Head of caudate nucleus (tissue), 42 donors: ENCODE measurements at regions not wholly inside any gene's neighbourhood (a gene's known extent, or its start where the extent isn't known, plus 50 kb on each side); places are given as distances from the start of the nearest gene placed in this dataset.

ENCODE experiments used
- DNase-seq, 42 donors: peaks; one replicate each; pipeline versions ENCODE4 v3.0.0 to v3.0.0-alpha.2; 2020 to 2021; ENCODE audit warnings: mixed read lengths in 7 of 42
- intact Hi-C: fragments of 100-400 bp; cut with DNase I; formaldehyde crosslinking; loops from one replicate; pipeline ENCODE4 v1.15.0; 2022

- DNase-seq = peak in 2 of 42 donors; percentile 7 to 18
- intact Hi-C loops = no loop called here
These were observed 369.8 kb downstream of the DIPK2A start for GRCh38 chr3:144341471-144341870.

DNA sequence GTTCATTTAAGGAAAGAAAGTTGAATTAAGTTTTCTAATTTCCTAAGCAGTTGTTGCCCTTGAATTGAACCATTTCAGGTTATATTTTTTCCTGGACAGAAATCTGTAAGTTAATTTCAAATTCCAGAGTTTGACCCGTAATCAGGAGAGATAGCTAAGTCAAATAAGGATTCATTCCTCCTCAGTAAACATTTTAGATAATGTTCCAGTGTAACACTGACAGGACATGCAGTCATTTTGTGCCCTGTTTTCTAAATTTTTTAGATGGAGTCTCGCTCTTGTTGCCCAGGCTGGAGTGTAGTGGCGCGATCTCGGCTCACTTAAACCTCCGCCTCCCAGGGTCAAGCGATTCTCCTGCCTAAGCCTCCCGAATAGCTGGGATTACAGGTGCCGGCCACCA lies 371.7 kb downstream of the DIPK2A start:
- intact Hi-C loops = no loop called here
- DNase-seq = no peak

DNA sequence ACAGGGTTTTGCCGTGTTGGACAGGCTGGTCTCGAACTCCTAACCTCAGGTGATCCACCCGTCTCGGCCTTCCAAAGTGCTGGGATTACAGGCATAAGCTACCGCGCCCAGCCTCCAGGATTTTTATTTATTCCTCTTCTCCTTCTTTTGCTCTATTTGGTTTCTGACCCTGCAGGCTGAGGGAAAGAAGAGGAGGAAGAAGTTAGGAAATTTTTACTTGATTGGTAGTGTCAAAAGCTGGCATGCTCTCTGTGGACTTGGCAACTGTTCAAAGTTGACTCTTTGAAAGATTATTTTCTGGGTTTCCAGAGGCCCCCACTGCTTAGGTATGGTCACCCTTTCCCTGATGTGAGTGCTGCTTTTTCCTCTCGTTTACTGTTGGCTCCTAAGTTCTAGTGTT lies 372.2 kb downstream of the DIPK2A start:
- intact Hi-C loops = no loop called here
- DNase-seq = no peak

- no peak for DNase-seq
- intact Hi-C loops = no loop called here
These were observed 373.4 kb downstream of the DIPK2A start for GRCh38 chr3:144344925-144345548.

GRCh38 chr3:144350125-144350524 lies 378.5 kb downstream of the DIPK2A start:
- DNase-seq = no peak
- intact Hi-C loops = no loop called here

GRCh38 chr3:144351011-144351410 lies 379.4 kb downstream of the DIPK2A start:
- intact Hi-C loops = no loop called here
- DNase-seq = no peak

DNA sequence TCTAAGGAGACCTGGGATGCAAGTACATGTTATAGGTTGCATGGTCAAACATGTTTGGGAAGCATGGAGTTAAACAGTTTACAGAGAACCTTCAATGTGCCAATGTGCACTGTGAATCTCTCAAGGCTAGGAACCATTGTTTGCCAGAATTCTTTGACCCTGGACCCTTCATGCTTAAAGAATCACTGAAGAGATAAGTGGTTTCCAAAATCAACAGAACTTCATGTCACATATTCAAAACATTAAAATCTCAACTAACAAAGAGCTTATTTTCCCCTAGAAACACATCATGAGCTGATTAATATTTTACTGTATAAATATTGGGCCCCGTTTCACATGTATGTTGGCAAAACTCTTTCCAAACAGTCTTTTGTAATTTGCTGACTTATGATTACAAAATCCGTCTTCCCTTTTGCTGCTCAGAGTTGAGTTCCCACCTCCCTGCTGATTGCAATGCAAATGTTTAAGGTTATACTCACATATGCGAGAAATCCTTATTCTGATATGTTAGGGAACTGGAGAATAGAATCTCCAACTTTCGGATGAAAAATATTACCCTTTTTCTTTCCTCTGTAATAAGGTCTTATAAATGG lies 380.2 kb downstream of the DIPK2A start:
- intact Hi-C loops = no loop called here
- DNase-seq = no peak

- no peak for DNase-seq
- intact Hi-C loops = no loop called here
These were observed 386.6 kb downstream of the DIPK2A start for GRCh38 chr3:144358191-144358590.

- no peak for DNase-seq
- intact Hi-C loops = no loop called here
These were observed 389.4 kb downstream of the DIPK2A start for GRCh38 chr3:144361002-144361401.

DNA sequence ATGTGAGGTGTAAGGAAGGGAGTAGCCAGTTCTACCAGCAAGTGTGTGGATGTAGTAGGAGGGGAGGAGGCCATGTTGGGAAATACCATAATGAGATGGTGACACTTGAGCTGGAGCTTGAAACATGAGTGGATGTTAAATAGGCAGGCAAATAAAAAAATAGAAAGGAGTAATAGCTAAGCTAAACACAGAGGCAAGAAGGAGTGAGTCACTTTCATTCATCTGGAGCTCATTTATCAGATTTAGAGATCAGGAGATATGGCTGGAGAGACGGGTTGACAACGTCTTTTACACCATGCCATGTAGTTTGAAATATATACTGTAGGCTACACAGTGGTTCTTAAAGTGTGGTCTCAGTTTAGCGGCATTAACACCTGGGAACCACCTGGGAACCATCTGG lies 390.5 kb downstream of the DIPK2A start:
- DNase-seq = no peak

DNA sequence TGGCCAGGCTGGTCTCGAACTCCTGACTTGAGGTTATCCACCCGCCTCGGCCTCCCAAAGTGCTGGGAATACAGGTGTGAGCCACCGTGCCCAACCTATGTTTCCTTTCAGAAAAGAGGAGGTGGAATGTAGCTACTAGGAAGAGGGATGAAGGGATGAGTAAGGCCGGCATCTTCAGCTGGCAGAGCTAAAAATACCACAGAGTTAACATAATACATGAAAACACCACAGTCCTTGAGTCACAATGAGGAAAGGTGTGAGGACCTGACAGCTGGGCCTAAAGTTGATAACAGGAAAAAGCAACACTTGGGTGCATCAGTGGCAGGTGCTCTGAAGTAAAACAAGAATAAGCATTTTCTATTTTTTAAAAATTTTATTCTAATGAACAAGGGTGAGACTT lies 392.2 kb downstream of the DIPK2A start:
- DNase-seq = no peak
- intact Hi-C loops = no loop called here

More for the DNA sequence above, 390.5 kb downstream of the DIPK2A start:
- intact Hi-C loops = no loop called here

- intact Hi-C loops = no loop called here
- DNase-seq = no peak
These were observed 393.1 kb downstream of the DIPK2A start for GRCh38 chr3:144364737-144365136.

DNA sequence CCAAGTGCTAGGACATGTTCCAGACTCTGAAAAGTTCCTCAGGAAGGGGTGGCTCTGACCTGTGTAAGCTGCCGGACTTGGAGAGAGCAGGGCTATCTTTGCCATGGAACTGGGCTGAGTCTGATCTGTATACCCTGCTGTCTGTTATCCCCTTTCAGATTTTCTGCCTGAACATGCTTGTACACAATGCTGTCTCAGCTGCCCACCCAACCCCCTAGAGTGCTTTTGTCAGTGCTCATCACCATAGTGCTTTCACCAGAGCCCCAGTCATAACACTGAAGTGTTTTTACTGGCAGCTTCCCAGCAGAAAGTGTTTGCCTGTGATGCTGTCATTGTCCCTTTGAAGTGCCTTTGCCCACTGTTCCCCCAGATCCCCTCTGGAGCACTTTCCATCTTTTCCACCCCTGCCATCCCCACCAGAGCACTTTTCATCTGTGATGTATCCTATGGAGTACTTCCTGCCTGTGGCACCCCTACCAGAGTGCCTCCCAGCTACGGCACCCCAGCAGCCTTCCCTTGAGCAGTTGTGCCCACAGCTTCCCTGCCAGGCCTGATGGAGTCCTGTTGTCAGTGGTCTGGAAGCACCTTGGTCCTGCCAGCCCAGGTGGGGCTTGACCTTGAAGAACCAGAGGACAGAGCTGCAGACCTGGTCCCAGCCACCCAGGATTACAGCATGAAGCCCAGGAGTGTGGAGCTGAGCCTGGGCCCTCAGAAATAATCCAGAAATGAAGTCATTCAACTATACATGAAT lies 397.7 kb downstream of the DIPK2A start:
- DNase-seq = no peak
- intact Hi-C loops = no loop called here

GRCh38 chr3:144375088-144375487 lies 403.5 kb downstream of the DIPK2A start:
- no peak for DNase-seq
- intact Hi-C loops = no loop called here

DNA sequence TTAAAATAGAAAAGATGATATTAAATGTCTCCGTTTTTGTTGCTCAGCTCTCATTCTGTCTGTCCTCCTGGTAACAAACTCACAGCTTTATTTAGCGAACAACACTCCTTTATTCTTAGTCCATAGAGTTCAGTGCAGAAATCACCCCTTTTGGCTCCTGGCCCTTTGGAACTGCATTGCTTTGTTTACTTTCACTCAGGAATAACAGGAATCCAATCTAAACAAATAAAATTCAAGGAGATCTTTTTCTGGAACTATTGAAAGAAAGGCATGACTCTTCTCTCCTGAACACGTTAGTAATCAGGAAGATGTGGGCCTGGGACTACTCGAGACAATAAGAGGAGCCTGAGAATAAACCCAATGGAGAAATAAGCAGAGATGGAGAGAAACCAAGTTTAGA lies 409.2 kb downstream of the DIPK2A start:
- DNase-seq = peak in 27 of 42 donors; percentile 1 to 68 (median 33)
- intact Hi-C loops = no loop called here

DNA sequence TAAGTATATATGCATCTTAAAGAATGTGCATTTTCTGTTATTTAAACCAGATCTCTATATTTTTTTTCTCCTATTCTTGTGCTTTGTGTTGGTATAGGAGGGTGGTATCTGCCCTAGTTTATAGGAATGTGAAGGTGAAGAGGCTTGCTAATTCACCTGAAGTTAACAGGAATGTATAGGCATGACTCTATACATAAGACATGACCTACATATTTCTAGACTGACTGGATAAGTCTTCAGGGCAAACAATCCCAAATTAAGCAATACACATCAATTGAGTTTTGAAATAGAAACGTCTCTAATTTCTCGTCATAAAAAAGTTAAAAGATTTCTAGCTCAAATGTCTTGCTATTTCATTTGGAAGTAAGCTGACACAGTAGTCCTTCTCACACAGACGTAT lies 410.0 kb downstream of the DIPK2A start:
- intact Hi-C loops = no loop called here

DNA sequence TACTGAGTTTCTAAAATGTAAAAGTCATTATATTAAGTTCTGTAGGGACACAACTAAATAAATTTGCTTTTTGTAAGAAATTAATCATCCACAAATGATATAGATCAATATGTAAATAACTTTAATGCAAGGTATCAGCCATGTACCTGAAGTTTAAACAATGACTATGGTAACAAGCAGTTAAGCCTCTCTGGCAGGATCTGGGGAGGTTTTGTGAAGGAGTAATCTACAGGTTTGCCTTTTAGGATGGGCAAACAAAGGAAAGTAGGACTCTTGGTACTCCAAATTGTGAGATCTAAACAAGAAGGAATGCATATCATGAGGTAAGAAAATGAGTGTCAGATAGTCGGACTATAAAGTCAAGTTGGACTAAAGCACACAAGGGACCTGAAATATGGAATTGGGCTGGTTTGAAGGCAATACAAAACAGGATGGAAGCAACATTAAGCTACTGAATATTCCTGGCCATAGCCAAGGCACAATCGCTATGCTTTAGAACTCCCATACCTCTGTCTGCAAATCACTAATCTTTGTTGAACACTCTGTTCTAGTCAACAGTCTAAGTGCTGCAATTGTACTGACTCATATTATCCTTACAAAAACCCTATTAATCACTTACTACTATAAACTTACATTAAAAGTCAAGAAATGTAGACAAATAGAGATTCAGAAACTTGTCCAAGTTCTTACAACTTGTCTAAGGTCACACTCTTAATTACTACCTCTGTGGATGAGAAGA lies 412.8 kb downstream of the DIPK2A start:
- DNase-seq = no peak
- intact Hi-C loops = no loop called here

More for the DNA sequence above, 410.0 kb downstream of the DIPK2A start:
- no peak for DNase-seq

DNA sequence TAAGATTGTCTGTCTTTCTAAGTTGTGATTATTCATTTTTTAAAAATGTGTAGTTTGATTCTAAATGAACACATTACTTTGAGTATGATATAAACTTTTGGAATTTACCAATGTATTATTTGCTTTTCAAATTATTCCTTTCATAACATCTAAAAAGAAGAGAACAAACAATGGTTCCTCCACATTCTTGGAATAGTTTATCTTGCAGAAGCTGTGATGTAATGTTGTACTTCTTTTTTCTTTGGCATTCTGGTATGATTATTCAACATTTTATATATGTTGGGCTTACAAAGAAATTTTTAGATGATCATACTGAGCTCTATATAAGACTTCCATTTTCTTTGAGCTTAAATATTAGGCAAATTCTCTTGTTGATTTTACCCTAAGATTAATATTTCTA lies 419.2 kb downstream of the DIPK2A start:
- intact Hi-C loops = no loop called here
- DNase-seq = no peak

- intact Hi-C loops = no loop called here
- DNase-seq = no peak
These were observed 419.6 kb downstream of the DIPK2A start for GRCh38 chr3:144391236-144391635.

- intact Hi-C loops = no loop called here
- no peak for DNase-seq
These were observed 422.4 kb downstream of the DIPK2A start for GRCh38 chr3:144394032-144394431.
